H1 (cell line): ENCODE measurements at regions not wholly inside any gene's neighbourhood (a gene's known extent, or its start where the extent isn't known, plus 50 kb on each side); places are given as distances from the start of the nearest gene placed in this dataset.

Experiments used
- CTCF ChIA-PET: fragments of 300-600 bp; sonication (Branson Sonifier 250); formaldehyde crosslinking; loops from one replicate; lab custom pipeline; 2021; ENCODE audit not compliant: partially characterized antibody; lab: Charles Lee
- POLR2A ChIA-PET: fragments of 300-600 bp; sonication (Branson Sonifier 250); formaldehyde crosslinking; loops from one replicate; lab custom pipeline; 2021; ENCODE audit warnings: inconsistent platforms; ENCODE audit not compliant: partially characterized antibody; lab: Charles Lee
- DNase-seq, 2 experiments: peaks; one replicate each; pipeline versions ENCODE4 v3.0.0 to v3.0.0-alpha.2; 2010 to 2022; ENCODE audit warnings: low spot score in 2 of 2, low read depth in 1 of 2, mixed read lengths in 1 of 2
- FAIRE-seq: peaks from 2 replicates; lab custom pipeline; 2011; peaks lifted over from hg19 to GRCh38; lab: Jason Lieb, UNC
- H2AFZ ChIP-seq: 2 replicates; pipeline ENCODE4 v1.8.1; 2012; ENCODE audit warnings: low read length, inconsistent platforms
- H2AK5ac ChIP-seq: 2 replicates; pipeline ENCODE4 v1.6.1; 2013; ENCODE audit warnings: low read depth, low read length
- H2BK120ac ChIP-seq: replicated peaks from 2 replicates; pipeline ENCODE3; 2013; ENCODE audit warnings: low read depth, low read length, inconsistent platforms
- H2BK12ac ChIP-seq: 2 replicates; pipeline ENCODE4 v1.6.1; 2013; ENCODE audit warnings: low read depth, low read length
- H2BK15ac ChIP-seq: 2 replicates; pipeline ENCODE4 v1.6.1; 2013; ENCODE audit warnings: low read length
- H2BK20ac ChIP-seq: 2 replicates; pipeline ENCODE4 v1.6.1; 2013; ENCODE audit warnings: low read length
- H2BK5ac ChIP-seq: 2 replicates; pipeline ENCODE4 v1.6.1; 2013; ENCODE audit warnings: low read depth, low read length
- H3K14ac ChIP-seq: 2 replicates; pipeline ENCODE4 v1.6.1; 2013; ENCODE audit warnings: inconsistent platforms; ENCODE audit not compliant: insufficient read length
- H3K18ac ChIP-seq: 2 replicates; pipeline ENCODE4 v1.6.1; 2013; ENCODE audit warnings: low read length; ENCODE audit errors: extremely low read depth
- H3K23ac ChIP-seq: 2 replicates; pipeline ENCODE4 v1.6.1; 2013; ENCODE audit warnings: inconsistent platforms; ENCODE audit not compliant: insufficient read length
- H3K23me2 ChIP-seq: 2 replicates; pipeline ENCODE4 v1.6.1; 2013; ENCODE audit warnings: low read depth, low read length
- H3K27ac ChIP-seq: 2 replicates; pipeline ENCODE4 v1.6.1; 2011; ENCODE audit warnings: low read depth, low read length, inconsistent platforms
- H3K27me3 ChIP-seq, 4 experiments: replicated peaks in 1 of 4; 1 replicate in 1 of 4; 2 replicates in 3 of 4; pipeline versions ENCODE4 v1.6.1 to v1.8.1; 2011 to 2013; ENCODE audit warnings: low read length in 3 of 4, mild to moderate bottlenecking in 3 of 4, inconsistent platforms in 2 of 4, mixed read lengths in 2 of 4, moderate library complexity in 1 of 4; ENCODE audit not compliant: control insufficient read depth in 3 of 4, insufficient read depth in 3 of 4; ENCODE audit errors: extremely low read depth in 1 of 4
- H3K36me3 ChIP-seq, 4 experiments: 2 replicates each; pipeline versions ENCODE4 v1.6.1 to v1.8.1; 2011 to 2013; ENCODE audit warnings: mild to moderate bottlenecking in 4 of 4, low read length in 3 of 4, moderate library complexity in 2 of 4, control low read depth in 1 of 4, inconsistent platforms in 1 of 4; ENCODE audit not compliant: insufficient read depth in 4 of 4, control insufficient read depth in 2 of 4
- H3K4ac ChIP-seq: replicated peaks from 2 replicates; pipeline ENCODE3; 2013; ENCODE audit warnings: low read length, low read depth, mixed read lengths, inconsistent platforms; ENCODE audit not compliant: insufficient read length
- H3K4me1 ChIP-seq, 4 experiments: replicated peaks in 1 of 4; 1 replicate in 1 of 4; 2 replicates in 3 of 4; pipeline versions ENCODE4 v1.6.1 to v1.8.1; 2011 to 2013; ENCODE audit warnings: low read length in 3 of 4, inconsistent platforms in 2 of 4, mixed read lengths in 1 of 4; ENCODE audit not compliant: insufficient read depth in 4 of 4, control insufficient read depth in 3 of 4
- H3K4me2 ChIP-seq, 2 experiments: 2 replicates each; pipeline versions ENCODE4 v1.6.1 to v1.8.1; 2011 to 2013; ENCODE audit warnings: low read depth in 2 of 2, low read length in 2 of 2, control low read depth in 1 of 2, inconsistent platforms in 1 of 2, mild to moderate bottlenecking in 1 of 2; ENCODE audit not compliant: insufficient read depth in 1 of 2
- H3K4me3 ChIP-seq, 4 experiments: fragments of 200-600, 300-600 bp in 1 of 4; sonication (generic), shearing (Covaris generic), sonication (Bioruptor Twin) in 1 of 4; 2 replicates each; pipeline versions ENCODE4 v1.5.1 to v1.8.1; 2011 to 2016; ENCODE audit warnings: low read length in 4 of 4, low read depth in 3 of 4, control low read depth in 2 of 4, inconsistent platforms in 2 of 4, mild to moderate bottlenecking in 2 of 4, mixed read lengths in 1 of 4, moderate library complexity in 1 of 4; ENCODE audit not compliant: insufficient read depth in 2 of 4; ENCODE audit errors: extremely low read depth in 1 of 4
- H3K56ac ChIP-seq: replicated peaks from 2 replicates; pipeline ENCODE3; 2013; ENCODE audit warnings: low read depth, mild to moderate bottlenecking, mixed read lengths, low read length, inconsistent platforms; ENCODE audit not compliant: insufficient read length
- H3K79me1 ChIP-seq: 2 replicates; pipeline ENCODE4 v1.6.1; 2013; ENCODE audit warnings: low read depth, low read length, control low read depth
- H3K79me2 ChIP-seq, 2 experiments: 2 replicates each; pipeline versions ENCODE4 v1.6.1 to v1.8.1; 2012 to 2013; ENCODE audit warnings: low read length in 2 of 2, mild to moderate bottlenecking in 2 of 2, inconsistent platforms in 1 of 2; ENCODE audit not compliant: insufficient read depth in 2 of 2, control insufficient read depth in 1 of 2
- H3K9ac ChIP-seq, 4 experiments: replicated peaks in 1 of 4; 1 replicate in 1 of 4; 2 replicates in 3 of 4; pipeline versions ENCODE4 v1.6.1 to v1.8.1; 2011 to 2013; ENCODE audit warnings: low read depth in 3 of 4, low read length in 3 of 4, control low read depth in 2 of 4, mild to moderate bottlenecking in 2 of 4, moderate library complexity in 2 of 4, inconsistent platforms in 1 of 4; ENCODE audit errors: extremely low read depth in 1 of 4
- H3K9me3 ChIP-seq, 2 experiments: 2 replicates each; pipeline versions ENCODE4 v1.6.1 to v1.8.1; 2012 to 2013; ENCODE audit warnings: mild to moderate bottlenecking in 2 of 2, moderate library complexity in 2 of 2, control low read depth in 1 of 2, inconsistent platforms in 1 of 2, low read depth in 1 of 2, low read length in 1 of 2, mixed read lengths in 1 of 2; ENCODE audit not compliant: insufficient read depth in 2 of 2
- H4K20me1 ChIP-seq, 2 experiments: replicated peaks in 1 of 2; 2 replicates each; pipeline versions ENCODE3 to v1.8.1; 2011 to 2013; ENCODE audit warnings: inconsistent platforms in 2 of 2, low read length in 2 of 2, mild to moderate bottlenecking in 1 of 2; ENCODE audit not compliant: insufficient read depth in 2 of 2, control insufficient read depth in 1 of 2
- H4K5ac ChIP-seq: 2 replicates; pipeline ENCODE4 v1.6.1; 2013; ENCODE audit warnings: low read length, low read depth, mixed read lengths, inconsistent platforms; ENCODE audit not compliant: insufficient read length
- H4K8ac ChIP-seq: 2 replicates; pipeline ENCODE4 v1.8.0; 2013; ENCODE audit warnings: mild to moderate bottlenecking, moderate library complexity, low read length, inconsistent platforms; ENCODE audit not compliant: insufficient read depth; ENCODE audit errors: extremely low read depth
- H4K91ac ChIP-seq: replicated peaks from 2 replicates; pipeline ENCODE3; 2013; ENCODE audit warnings: low read length, mixed read lengths, inconsistent platforms; ENCODE audit not compliant: insufficient read length
- GTF2F1 ChIP-seq: IDR thresholded peaks from 2 replicates; pipeline ENCODE4 v1.6.1; 2012; ENCODE audit warnings: low read depth, low read length, improper control_type of control experiment, borderline replicate concordance
- RAD21 ChIP-seq, 2 experiments: IDR thresholded peaks in 1 of 2; conservative IDR thresholded peaks in 1 of 2; 2 replicates each; pipeline ENCODE4 v1.6.1; 2011; ENCODE audit warnings: low read depth in 2 of 2, low read length in 2 of 2, improper control_type of control experiment in 1 of 2, inconsistent platforms in 1 of 2, mild to moderate bottlenecking in 1 of 2, moderate library complexity in 1 of 2
- TAF1 ChIP-seq: IDR thresholded peaks from 2 replicates; pipeline ENCODE4 v1.6.1; 2011; ENCODE audit warnings: mild to moderate bottlenecking, low read depth, low read length
- WGBS, 2 experiments: shearing (Covaris generic) in 1 of 2; methylation state at CpG; one replicate each; pipeline versions ENCODE4 v1.1.6 to v1.1.7; 2013 to 2015; ENCODE audit warnings: low lambda C conversion rate in 2 of 2, mixed read lengths in 2 of 2, inconsistent platforms in 1 of 2, low coverage in 1 of 2, missing lambda C conversion rate in 1 of 2; ENCODE audit not compliant: insufficient replicate concordance in 2 of 2, insufficient coverage in 1 of 2, insufficient read length in 1 of 2; ENCODE audit errors: extremely low coverage in 1 of 2, missing lambda C conversion rate in 1 of 2; 5-methylcytosine and 5-hydroxymethylcytosine counted together
- TF ChIP-seq, protein P1 (sequence below): IDR thresholded peaks from 2 replicates; pipeline ENCODE4 v1.6.1; 2011; ENCODE audit warnings: low read length, improper control_type of control experiment

- H3K79me1 ChIP-seq: no peaks in the 10 kb centered on the region
- H2AK5ac ChIP-seq: no peak overlapping the region
- no peaks in the 10 kb centered on the region for H3K4me1 ChIP-seq
- TF ChIP-seq RAD21 (IDR thresholded peaks at IDR 0.05 in 1 of 2, conservative IDR thresholded peaks at IDR 0.05 in 1 of 2; ENCODE audit: low read depth in 2 of 2, low read length in 2 of 2): peak; percentile 4 to 14; a peak in 1 of 4 replicates
- TF ChIP-seq TAF1: no peak
- TF ChIP-seq GTF2F1: no peak
- TF ChIP-seq, protein P1, sequence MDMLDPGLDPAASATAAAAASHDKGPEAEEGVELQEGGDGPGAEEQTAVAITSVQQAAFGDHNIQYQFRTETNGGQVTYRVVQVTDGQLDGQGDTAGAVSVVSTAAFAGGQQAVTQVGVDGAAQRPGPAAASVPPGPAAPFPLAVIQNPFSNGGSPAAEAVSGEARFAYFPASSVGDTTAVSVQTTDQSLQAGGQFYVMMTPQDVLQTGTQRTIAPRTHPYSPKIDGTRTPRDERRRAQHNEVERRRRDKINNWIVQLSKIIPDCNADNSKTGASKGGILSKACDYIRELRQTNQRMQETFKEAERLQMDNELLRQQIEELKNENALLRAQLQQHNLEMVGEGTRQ: no peak
- TF ChIP-seq, all 59 proteins: peak for 1
- Histone ChIP-seq H3K36me3 (no peaks in the 10 kb centered on the region), H3K14ac (no peak overlapping the region), H4K8ac (no peak overlapping the region), H4K20me1 (no peaks in the 10 kb centered on the region), H3K4me2 (no peak overlapping the region), H3K18ac (no peak overlapping the region), H2BK120ac (no peak overlapping the region), H3K9me3 (no peaks in the 10 kb centered on the region), H3K56ac (no peak overlapping the region), H3K27ac (no peak overlapping the region), H3K79me2 (no peaks in the 10 kb centered on the region), H3K23ac (no peak overlapping the region), H3K23me2 (no peaks in the 10 kb centered on the region), H2BK20ac (no peak overlapping the region), H3K27me3 (no peaks in the 10 kb centered on the region), H2BK5ac (no peak overlapping the region), H3K9ac (no peak overlapping the region), H3K4me3 (no peak overlapping the region), H2AFZ (no peak overlapping the region), H4K91ac (no peak overlapping the region), H4K5ac (no peak overlapping the region), H3K4ac (no peak overlapping the region), H2BK12ac (no peak overlapping the region), H2BK15ac (no peak overlapping the region)
- POLR2A ChIA-PET: no interaction called here
- FAIRE-seq (no peak), DNase-seq (no peak)
- WGBS, 2 experiments: 82% methylated on average over 2 of the region's 2 CpGs; no CpG with 5 or more reads in 1 of the 2 experiments
- CTCF ChIA-PET: no interaction called here
Observed at GRCh38 chr10:64859911-64860310, 1338.7 kb downstream of the REEP3 start.
